HG03442 (cell line): ENCODE measurements at regions not wholly inside any gene's neighbourhood (a gene's known extent, or its start where the extent isn't known, plus 50 kb on each side); places are given as distances from the start of the nearest gene placed in this dataset.

Experiments
- ATAC-seq: cut with Tn5 transposase; IDR thresholded peaks from one replicate; pipeline ENCODE4 v1.9.1; 2021; ENCODE audit warnings: mild to moderate bottlenecking, moderate library complexity; ENCODE audit not compliant: unreplicated experiment

DNA sequence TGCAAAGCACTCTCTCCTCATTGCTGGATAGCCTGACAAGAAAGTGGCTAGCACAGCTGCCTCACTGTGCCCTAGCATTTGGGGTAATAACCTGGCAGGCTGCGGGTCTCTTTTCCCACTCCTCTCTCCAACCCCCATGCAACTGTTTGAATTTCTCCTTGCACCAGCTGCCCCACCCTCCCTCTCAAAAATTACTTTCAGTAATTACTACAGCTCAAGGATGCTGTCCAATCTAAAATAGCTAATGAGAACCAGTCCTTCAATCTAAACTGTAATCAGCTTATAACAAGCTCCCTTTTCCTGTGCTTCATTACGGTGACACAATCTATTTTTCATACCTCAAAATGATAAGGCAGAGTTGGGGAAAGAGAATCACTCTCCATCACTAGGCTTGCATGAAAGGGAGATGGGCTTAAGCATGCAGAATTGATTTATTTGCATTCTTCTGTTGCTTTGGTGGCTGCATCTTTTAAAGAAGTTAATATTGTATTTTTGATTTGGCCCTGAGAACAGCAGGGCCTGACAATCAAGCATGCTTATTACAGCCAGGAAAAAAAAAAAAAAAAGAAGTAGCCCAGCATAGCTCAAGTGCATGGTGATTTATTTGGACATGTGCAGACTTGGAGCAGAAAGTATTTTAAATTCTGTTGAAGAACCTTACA, 881.8 kb downstream of the SLC4A3 start:
- no peak for ATAC-seq

DNA sequence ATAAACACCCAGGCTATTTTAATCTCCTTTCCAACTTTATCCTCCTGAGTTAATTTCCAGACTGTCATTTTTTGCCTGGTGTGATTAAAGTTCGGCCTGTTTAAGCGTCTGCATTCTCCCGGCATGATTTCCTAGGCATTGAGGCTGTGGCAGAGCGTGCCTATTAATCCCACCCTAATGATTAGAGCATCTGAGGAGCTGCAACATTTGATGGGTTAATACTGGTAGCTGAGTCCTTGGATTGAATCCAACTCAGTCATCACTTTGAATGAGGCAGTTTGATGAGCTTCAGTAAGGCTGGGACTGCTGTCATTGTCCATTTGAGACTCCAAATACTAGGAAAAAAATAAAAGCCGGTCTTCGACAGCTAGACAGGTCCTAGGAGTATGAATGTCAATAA, 882.5 kb downstream of the SLC4A3 start:
- ATAC-seq: no peak

- ATAC-seq: no peak
These were observed 883.2 kb downstream of the SLC4A3 start for GRCh38 chr2:220510668-220511067.

GRCh38 chr2:220512419-220512818, 885.0 kb downstream of the SLC4A3 start:
- ATAC-seq: no peak

- no peak for ATAC-seq
These were observed 886.3 kb downstream of the SLC4A3 start for GRCh38 chr2:220513573-220514288.

DNA sequence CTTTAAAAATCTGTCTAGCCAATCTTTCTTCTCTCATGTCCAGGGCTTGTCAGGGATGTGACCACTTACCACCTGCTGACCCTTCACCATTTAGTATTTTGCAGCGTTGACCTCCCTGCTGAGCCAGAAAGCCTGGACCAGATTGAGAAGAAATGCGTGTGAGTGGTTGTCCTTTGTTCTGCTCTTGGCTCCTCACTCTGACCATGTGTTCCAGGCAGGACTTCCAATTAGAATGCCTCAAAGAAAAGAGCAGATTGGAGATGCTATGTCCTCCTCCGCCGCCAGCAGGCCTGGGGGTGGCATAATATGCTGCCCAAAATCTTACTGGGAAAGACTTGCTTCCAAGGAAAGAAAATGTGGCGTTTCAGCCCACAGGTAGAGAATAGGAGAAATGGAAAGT, 894.1 kb downstream of the SLC4A3 start:
- no peak for ATAC-seq

DNA sequence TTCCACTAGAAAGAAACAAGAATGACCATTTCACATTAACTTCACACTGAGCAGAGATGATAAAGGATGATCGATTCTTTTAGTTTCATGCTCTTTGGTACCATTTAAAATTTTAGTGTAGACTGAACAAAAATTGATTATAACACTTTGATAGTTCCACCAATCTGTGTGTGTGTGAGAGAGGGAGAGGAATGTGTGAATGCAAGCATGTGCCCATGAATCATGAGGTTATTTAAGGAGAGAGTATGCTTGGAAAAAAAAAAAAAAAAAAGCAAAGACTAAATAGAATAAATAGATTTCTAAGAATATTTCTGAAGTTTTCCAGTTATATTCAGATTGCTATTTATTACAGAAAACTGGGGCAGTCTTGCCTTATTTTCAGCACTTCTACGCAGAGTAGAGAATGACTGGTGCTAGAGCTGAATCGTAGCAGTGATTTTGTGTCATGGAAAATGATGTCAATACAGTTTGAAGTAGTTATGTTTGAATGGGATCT, 900.8 kb downstream of the SLC4A3 start:
- ATAC-seq: no peak

GRCh38 chr2:220531216-220531615, 903.8 kb downstream of the SLC4A3 start:
- no peak for ATAC-seq

DNA sequence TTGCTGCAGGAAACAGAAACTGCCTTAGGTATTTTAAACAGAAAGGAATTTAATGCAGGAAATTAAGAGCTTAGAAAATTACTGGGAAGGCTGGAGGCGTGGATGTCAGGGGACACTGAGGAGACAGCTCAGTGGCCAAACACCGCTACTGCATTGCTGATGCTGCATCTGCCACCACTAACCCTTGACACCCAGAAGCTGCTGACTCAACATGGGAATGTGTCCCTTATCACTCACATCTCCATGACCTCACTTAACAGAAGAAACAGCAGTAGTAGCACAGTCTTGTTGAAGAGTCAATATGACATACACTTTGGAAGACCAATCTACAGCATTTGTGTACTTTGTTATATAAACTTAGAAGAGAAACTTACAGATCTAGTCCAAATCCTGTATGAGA, 906.1 kb downstream of the SLC4A3 start:
- ATAC-seq: peak; percentile 95

GRCh38 chr2:220539481-220539880, 912.1 kb downstream of the SLC4A3 start:
- no peak for ATAC-seq

DNA sequence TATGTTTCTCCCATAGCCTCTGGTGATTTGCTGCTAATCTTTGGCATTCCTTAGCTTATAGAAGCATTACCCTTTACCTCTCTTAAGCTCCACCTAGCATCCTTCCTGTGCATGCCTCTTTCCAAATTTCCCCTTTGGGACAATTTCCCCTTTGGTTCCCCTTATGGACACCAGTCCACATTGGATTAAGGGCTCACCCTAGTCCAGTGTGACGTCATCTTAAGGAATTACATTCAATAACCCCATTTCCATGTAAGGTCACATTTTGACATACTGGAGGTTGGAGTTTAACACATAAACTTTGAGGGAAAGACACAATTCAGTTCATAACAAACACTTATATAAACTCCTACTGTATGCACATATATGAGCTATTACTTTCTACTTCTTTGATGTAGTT, 916.6 kb downstream of the SLC4A3 start:
- no peak for ATAC-seq

DNA sequence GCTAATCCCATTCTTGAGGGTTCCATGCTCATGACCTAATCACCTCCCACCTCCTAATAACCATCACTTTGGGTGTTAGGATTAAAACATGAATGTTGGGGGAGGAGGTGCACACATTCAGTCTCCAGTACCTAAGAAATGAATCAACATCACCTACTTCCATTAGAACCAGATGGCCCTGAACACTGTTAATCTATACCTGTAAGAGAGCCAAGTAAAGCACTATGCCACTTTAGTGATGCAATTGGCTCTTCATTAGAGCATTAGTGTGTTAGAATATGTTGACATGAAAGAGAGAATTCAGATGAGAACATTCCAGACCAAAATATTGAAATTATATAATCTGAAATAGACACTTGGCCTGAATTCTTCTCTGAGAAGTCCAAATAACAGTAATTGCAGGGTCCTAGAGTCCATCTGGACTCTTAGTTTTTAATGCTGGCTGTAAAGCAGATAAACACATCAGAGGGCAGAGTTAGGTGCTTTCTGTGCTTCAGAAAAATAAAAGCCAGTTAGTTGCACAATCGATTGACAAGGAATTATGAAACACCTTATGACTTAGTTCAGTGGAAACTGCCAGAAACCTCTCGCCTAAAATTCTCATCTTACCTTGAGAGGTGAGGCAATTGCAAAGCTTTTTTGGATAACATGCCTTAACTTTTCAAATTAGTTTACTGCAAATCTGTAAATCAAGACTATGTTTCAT, 923.7 kb downstream of the SLC4A3 start:
- ATAC-seq: no peak

DNA sequence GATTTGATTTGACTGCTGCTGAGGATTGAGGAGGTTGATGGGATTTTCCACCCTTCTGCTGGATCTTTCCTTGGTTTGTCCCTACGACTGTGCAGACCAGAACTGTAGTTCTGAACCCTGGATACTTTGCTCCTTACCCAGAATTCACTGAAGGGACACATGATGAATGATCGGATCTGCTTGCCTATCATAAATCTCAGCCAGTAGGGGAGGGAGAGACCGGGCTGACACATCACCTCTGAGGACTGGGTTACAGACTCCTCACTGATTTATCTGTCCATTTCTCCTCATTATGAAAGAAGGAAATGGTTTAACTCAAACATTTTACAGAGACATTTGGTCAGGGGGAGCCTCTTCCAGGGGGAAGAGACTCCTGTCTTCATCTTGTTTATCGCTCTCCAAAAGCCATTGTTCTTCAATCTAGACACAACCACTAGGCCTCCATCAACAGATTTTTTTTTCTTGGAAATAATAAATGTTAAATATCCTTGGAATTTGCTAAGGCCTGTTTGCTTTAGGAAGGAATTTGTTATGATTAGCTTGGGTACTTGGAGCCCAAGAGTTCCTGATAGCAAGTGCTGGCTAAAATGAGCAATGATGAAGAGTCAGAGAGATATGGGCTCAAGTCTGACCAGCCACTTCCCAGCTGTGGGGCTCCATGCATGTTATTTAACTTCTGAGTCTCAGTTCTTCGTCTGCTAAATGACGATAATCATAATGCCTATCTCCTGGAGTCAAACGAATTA, 925.5 kb downstream of the SLC4A3 start:
- ATAC-seq: no peak

DNA sequence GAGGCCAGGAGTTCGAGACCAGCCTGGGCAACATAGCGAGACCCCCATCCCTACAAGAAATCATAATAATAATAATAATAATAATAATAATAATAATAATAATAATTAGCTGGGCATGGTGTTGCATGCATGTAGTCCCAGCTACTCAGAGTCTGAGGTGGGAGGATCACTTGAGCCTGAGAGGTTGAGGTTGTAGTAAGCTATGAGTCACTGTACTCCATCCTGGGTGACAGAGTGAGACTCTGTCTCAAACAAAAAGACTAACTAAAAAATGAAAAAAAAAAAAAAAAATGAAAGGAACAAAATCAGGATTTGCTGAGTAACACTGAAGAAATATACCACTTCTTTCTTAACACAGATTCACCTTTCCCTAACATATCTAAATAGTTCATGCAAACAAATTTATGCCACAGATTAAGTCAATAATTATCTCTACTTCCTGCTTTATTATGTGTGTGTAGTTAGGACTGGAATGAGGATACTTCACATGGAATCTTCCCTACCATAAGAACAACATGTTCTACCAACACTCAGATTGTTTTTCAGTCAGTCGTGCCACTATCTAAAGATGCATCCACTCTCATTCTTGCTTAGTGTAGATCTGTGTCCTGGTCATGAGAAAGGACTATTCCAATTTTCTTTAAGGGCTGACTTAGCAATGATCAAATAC, 928.7 kb downstream of the SLC4A3 start:
- no peak for ATAC-seq

GRCh38 chr2:220556658-220557057, 929.2 kb downstream of the SLC4A3 start:
- ATAC-seq: no peak

DNA sequence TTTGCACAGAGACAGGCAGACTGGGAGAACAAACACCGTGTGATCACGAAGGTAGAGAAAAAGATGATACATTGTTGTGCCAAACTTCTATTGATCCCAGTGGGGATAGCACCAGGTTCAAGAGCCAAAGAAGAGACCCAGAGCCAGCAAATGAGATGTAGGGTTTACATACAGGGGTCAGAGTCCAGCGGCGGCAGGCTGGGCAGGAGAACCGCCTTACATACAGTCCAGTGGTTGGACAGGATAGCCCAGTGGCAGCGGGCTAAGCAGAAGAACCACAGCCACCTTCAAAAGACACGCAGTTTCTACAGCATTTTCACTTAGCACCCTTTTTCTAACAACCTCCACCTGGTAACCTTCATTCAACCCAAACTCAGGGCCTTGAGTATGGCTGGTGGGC, 932.8 kb downstream of the SLC4A3 start:
- no peak for ATAC-seq

GRCh38 chr2:220562375-220563140, 935.1 kb downstream of the SLC4A3 start:
- no peak for ATAC-seq

GRCh38 chr2:220568296-220568695, 940.9 kb downstream of the SLC4A3 start:
- no peak for ATAC-seq

DNA sequence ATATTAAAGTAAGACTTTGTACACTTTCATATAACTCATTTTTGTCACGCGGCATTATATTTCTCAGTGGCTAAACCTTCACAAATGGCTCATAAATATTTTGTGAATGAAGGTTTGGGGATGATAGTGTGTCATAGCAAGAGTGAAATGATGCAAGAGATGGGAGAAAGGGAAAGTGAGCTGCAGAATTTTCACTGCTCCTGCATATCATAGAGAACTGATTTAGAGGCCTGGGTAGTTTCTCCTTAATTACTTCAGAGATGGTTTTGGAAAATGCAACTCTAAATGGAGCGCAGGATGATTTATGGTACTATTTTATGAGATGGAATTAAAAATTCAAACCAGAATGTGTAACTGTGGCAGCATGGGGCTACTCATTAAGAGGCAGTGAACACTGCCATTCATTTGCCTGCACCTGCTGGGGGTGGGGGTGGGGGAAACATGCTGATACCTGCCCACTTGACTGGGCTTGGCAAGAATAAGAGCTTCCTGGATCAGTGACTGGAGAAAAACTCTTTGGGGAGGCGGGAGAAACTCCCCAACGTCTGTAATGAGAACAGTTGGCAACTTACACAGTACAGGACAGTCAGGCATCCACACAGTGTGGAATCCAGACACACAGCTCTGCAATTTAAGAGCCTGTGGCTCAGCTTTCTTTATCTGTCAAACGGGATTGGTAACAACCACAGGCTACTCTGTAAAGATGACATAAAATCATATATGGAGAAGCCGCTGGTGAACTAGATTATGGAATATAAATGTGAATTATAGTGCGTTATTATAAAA, 941.9 kb downstream of the SLC4A3 start:
- ATAC-seq: no peak
